ENCODE measurements at regions not wholly inside any gene's neighbourhood (a gene's known extent, or its start where the extent isn't known, plus 50 kb on each side); places are given as distances from the start of the nearest gene placed in this dataset.

DNA sequence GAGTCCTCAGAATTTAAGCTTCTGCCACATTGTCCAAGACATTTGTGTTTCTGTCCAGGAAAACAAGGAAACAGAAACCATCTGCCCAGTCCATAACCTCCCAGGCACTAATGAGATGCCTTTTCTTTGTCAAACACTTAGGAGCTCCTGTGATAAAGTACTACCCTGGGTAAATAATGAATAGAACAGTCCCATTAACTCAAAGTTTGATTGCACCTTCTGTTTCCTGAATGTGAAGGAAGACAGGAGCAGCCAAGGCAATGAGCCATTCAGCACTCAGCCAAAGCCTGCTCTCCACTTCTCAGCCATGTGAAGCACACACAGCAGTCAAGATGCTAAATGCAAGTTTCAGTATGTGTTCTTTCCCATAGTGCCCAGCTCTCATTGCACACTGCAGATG, 199.8 kb downstream of the SEC16B start:
- TF ChIP-seq, protein P1, sequence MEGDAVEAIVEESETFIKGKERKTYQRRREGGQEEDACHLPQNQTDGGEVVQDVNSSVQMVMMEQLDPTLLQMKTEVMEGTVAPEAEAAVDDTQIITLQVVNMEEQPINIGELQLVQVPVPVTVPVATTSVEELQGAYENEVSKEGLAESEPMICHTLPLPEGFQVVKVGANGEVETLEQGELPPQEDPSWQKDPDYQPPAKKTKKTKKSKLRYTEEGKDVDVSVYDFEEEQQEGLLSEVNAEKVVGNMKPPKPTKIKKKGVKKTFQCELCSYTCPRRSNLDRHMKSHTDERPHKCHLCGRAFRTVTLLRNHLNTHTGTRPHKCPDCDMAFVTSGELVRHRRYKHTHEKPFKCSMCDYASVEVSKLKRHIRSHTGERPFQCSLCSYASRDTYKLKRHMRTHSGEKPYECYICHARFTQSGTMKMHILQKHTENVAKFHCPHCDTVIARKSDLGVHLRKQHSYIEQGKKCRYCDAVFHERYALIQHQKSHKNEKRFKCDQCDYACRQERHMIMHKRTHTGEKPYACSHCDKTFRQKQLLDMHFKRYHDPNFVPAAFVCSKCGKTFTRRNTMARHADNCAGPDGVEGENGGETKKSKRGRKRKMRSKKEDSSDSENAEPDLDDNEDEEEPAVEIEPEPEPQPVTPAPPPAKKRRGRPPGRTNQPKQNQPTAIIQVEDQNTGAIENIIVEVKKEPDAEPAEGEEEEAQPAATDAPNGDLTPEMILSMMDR (IDR thresholded peaks at IDR 0.05): no peak
- no peak for TF ChIP-seq POLR2A (IDR thresholded peaks at IDR 0.05)

All from adrenal gland (tissue), 5 donors.